ENCODE measurements at regions not wholly inside any gene's neighbourhood (a gene's known extent, or its start where the extent isn't known, plus 50 kb on each side); places are given as distances from the start of the nearest gene placed in this dataset.

- Histone ChIP-seq H3K36me3 (ENCODE audit: control insufficient read depth, insufficient read depth, low read length) (no peaks in the 10 kb centered on the region), H3K4me1 (ENCODE audit: control insufficient read depth, insufficient read depth, low read length) (no peaks in the 10 kb centered on the region), H3K9me3 (replicated peaks; ENCODE audit: control insufficient read depth, low read depth, low read length) (no peaks in the 10 kb centered on the region), H3K27ac (ENCODE audit: low read length) (no peak overlapping the region), H3K27me3 (ENCODE audit: control insufficient read depth, insufficient read depth, low read length) (no peaks in the 10 kb centered on the region), H3K4me3 (ENCODE audit: low read length) (no peak overlapping the region)
- DNase-seq = no peak
These were observed 596.4 kb upstream of the VRK2 start for GRCh38 chr2:57450170-57450569.

DNA sequence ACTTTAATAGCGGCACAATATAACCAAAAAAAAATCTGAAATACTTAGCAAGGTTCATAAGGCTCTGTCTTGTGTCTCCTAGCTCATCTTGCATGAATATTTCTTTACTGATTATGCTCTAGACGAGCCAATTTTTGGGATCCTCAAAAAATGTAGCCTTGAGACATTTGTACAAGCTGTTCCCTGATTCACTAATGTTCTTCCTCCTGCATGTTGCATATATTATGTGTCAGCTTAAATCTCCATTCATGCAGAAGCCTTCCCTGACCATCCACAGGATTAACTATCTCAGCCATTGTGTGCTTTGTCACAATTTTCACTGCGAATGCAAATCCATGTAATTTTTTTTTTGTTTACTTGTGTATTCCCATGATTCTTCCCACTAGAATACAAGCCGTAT lies 594.0 kb upstream of the VRK2 start:
- H3K4me3 ChIP-seq (ENCODE audit: low read length) = no peak overlapping the region
- no CpG with 5 or more reads among the region's 4 CpGs for WGBS (ENCODE audit: insufficient coverage)
- no peak for DNase-seq
- H3K36me3 ChIP-seq (ENCODE audit: control insufficient read depth, insufficient read depth, low read length) = no peaks in the 10 kb centered on the region
- H3K27me3 ChIP-seq (ENCODE audit: control insufficient read depth, insufficient read depth, low read length) = no peaks in the 10 kb centered on the region
- no peaks in the 10 kb centered on the region for H3K4me1 ChIP-seq (ENCODE audit: control insufficient read depth, insufficient read depth, low read length)
- H3K27ac ChIP-seq (ENCODE audit: low read length) = no peak overlapping the region
- H3K9me3 ChIP-seq (replicated peaks; ENCODE audit: control insufficient read depth, low read depth, low read length) = no peaks in the 10 kb centered on the region

GRCh38 chr2:57453945-57454344 lies 592.7 kb upstream of the VRK2 start:
- Histone ChIP-seq H3K4me3 (ENCODE audit: low read length) (no peak overlapping the region), H3K9me3 (replicated peaks; ENCODE audit: control insufficient read depth, low read depth, low read length) (no peaks in the 10 kb centered on the region), H3K36me3 (ENCODE audit: control insufficient read depth, insufficient read depth, low read length) (no peaks in the 10 kb centered on the region), H3K4me1 (ENCODE audit: control insufficient read depth, insufficient read depth, low read length) (no peaks in the 10 kb centered on the region), H3K27ac (ENCODE audit: low read length) (no peak overlapping the region), H3K27me3 (ENCODE audit: control insufficient read depth, insufficient read depth, low read length) (no peaks in the 10 kb centered on the region)
- WGBS (ENCODE audit: insufficient coverage) = 100% methylated on average over 1 of the region's 1 CpG
- no peak for DNase-seq

GRCh38 chr2:57460396-57461276 lies 586.0 kb upstream of the VRK2 start:
- H3K9me3 ChIP-seq (replicated peaks; ENCODE audit: control insufficient read depth, low read depth, low read length) = no peaks in the 10 kb centered on the region
- no peak overlapping the region for H3K27ac ChIP-seq (ENCODE audit: low read length)
- 40% methylated on average over 2 of the region's 2 CpGs for WGBS (ENCODE audit: insufficient coverage)
- H3K4me1 ChIP-seq (ENCODE audit: control insufficient read depth, insufficient read depth, low read length) = no peaks in the 10 kb centered on the region
- H3K4me3 ChIP-seq (ENCODE audit: low read length) = no peak overlapping the region
- no peaks in the 10 kb centered on the region for H3K36me3 ChIP-seq (ENCODE audit: control insufficient read depth, insufficient read depth, low read length)
- no peaks in the 10 kb centered on the region for H3K27me3 ChIP-seq (ENCODE audit: control insufficient read depth, insufficient read depth, low read length)
- no peak for DNase-seq

DNA sequence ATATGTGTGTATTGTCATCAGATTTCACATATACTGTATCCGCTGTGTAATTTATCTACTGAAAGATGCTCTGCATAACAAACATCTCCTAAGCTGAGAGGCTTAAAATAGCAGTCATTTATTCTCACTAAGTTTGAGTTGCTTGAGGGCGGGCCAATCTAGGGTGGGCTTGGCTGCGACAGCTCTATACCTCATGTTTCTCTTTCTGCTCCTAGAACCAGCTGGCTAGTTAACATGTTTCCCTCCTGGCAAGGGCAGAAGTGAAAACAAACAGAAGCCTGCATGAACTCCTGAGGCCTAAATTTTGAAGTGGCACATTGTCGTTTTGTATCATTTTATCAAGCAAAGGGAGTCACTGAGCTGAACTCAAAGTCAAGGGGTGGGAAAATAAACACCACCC lies 585.0 kb upstream of the VRK2 start:
- Histone ChIP-seq H3K9me3 (replicated peaks; ENCODE audit: control insufficient read depth, low read depth, low read length) (no peaks in the 10 kb centered on the region), H3K27me3 (ENCODE audit: control insufficient read depth, insufficient read depth, low read length) (no peaks in the 10 kb centered on the region), H3K36me3 (ENCODE audit: control insufficient read depth, insufficient read depth, low read length) (no peaks in the 10 kb centered on the region), H3K4me1 (ENCODE audit: control insufficient read depth, insufficient read depth, low read length) (no peaks in the 10 kb centered on the region), H3K4me3 (ENCODE audit: low read length) (no peak overlapping the region), H3K27ac (ENCODE audit: low read length) (no peak overlapping the region)
- DNase-seq = no peak
- WGBS (ENCODE audit: insufficient coverage) = 76% methylated on average over 2 of the region's 4 CpGs

GRCh38 chr2:57465067-57465466 lies 581.5 kb upstream of the VRK2 start:
- no peaks in the 10 kb centered on the region for H3K9me3 ChIP-seq (replicated peaks; ENCODE audit: control insufficient read depth, low read depth, low read length)
- no peaks in the 10 kb centered on the region for H3K36me3 ChIP-seq (ENCODE audit: control insufficient read depth, insufficient read depth, low read length)
- H3K4me3 ChIP-seq (ENCODE audit: low read length) = no peak overlapping the region
- no peak for DNase-seq
- no CpG with 5 or more reads among the region's 6 CpGs for WGBS (ENCODE audit: insufficient coverage)
- H3K4me1 ChIP-seq (ENCODE audit: control insufficient read depth, insufficient read depth, low read length) = no peaks in the 10 kb centered on the region
- no peak overlapping the region for H3K27ac ChIP-seq (ENCODE audit: low read length)
- H3K27me3 ChIP-seq (ENCODE audit: control insufficient read depth, insufficient read depth, low read length) = no peaks in the 10 kb centered on the region

DNA sequence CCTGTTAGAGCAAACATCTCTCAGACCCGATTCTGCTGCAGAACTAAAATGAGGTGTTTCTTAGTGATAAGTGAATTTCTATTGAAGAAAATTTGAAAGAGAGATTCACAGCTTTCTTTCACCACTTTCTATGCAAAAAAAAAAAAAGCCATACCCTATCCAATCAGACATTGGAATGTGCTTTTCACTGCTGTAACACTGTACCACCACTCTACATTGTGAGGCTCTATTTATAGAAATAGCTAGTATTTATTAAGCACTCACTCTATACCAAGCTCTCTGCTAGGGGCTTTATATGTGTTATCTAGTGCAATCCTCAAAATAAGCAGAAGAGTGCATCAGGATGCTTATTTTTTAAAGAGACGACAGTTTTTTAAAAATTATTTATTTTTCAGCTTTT lies 580.6 kb upstream of the VRK2 start:
- Histone ChIP-seq H3K27me3 (ENCODE audit: control insufficient read depth, insufficient read depth, low read length) (no peaks in the 10 kb centered on the region), H3K4me3 (ENCODE audit: low read length) (no peak overlapping the region), H3K4me1 (ENCODE audit: control insufficient read depth, insufficient read depth, low read length) (no peaks in the 10 kb centered on the region), H3K9me3 (replicated peaks; ENCODE audit: control insufficient read depth, low read depth, low read length) (no peaks in the 10 kb centered on the region), H3K27ac (ENCODE audit: low read length) (no peak overlapping the region), H3K36me3 (ENCODE audit: control insufficient read depth, insufficient read depth, low read length) (no peaks in the 10 kb centered on the region)
- WGBS (ENCODE audit: insufficient coverage) = no CpG with 5 or more reads among the region's 2 CpGs
- no peak for DNase-seq

DNA sequence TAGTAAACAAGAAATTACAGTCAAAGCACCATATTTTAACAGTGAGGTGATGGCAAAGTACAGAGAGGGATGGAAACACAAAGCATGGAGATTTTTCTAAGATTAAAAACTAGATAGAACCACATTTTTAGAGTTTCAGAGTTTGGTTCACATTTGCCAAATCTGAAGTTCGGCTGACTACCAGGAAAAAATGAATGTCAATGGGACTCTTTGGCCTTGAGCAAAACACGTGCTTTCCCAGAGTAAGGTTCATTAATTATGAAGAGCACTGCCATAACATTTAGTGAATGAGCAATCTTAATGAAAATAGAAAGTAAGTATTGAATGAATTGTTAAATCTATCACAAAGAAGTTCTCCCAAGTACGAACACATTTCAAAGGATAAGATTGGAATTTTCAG lies 571.2 kb upstream of the VRK2 start:
- no peaks in the 10 kb centered on the region for H3K27me3 ChIP-seq (ENCODE audit: control insufficient read depth, insufficient read depth, low read length)
- H3K36me3 ChIP-seq (ENCODE audit: control insufficient read depth, insufficient read depth, low read length) = no peaks in the 10 kb centered on the region
- no CpG with 5 or more reads among the region's 3 CpGs for WGBS (ENCODE audit: insufficient coverage)
- no peak for DNase-seq
- H3K4me3 ChIP-seq (ENCODE audit: low read length) = no peak overlapping the region
- H3K4me1 ChIP-seq (ENCODE audit: control insufficient read depth, insufficient read depth, low read length) = no peaks in the 10 kb centered on the region
- H3K27ac ChIP-seq (ENCODE audit: low read length) = no peak overlapping the region
- H3K9me3 ChIP-seq (replicated peaks; ENCODE audit: control insufficient read depth, low read depth, low read length) = no peaks in the 10 kb centered on the region

GRCh38 chr2:57479981-57480380 lies 566.6 kb upstream of the VRK2 start:
- WGBS (ENCODE audit: insufficient coverage) = no CpG with 5 or more reads among the region's 1 CpG
- H3K27ac ChIP-seq (ENCODE audit: low read length) = no peak overlapping the region
- DNase-seq = no peak

GRCh38 chr2:57488061-57488460 lies 558.5 kb upstream of the VRK2 start:
- H3K36me3 ChIP-seq (ENCODE audit: control insufficient read depth, insufficient read depth, low read length) = no peaks in the 10 kb centered on the region

More at GRCh38 chr2:57479981-57480380, 566.6 kb upstream of the VRK2 start:
- Histone ChIP-seq H3K4me3 (ENCODE audit: low read length) (no peak overlapping the region), H3K36me3 (ENCODE audit: control insufficient read depth, insufficient read depth, low read length) (no peaks in the 10 kb centered on the region), H3K9me3 (replicated peaks; ENCODE audit: control insufficient read depth, low read depth, low read length) (no peaks in the 10 kb centered on the region), H3K27me3 (ENCODE audit: control insufficient read depth, insufficient read depth, low read length) (no peaks in the 10 kb centered on the region), H3K4me1 (ENCODE audit: control insufficient read depth, insufficient read depth, low read length) (no peaks in the 10 kb centered on the region)

GRCh38 chr2:57490741-57491140 lies 555.9 kb upstream of the VRK2 start:
- Histone ChIP-seq H3K27me3 (ENCODE audit: control insufficient read depth, insufficient read depth, low read length) (no peaks in the 10 kb centered on the region), H3K4me1 (ENCODE audit: control insufficient read depth, insufficient read depth, low read length) (no peaks in the 10 kb centered on the region), H3K27ac (ENCODE audit: low read length) (no peak overlapping the region), H3K9me3 (replicated peaks; ENCODE audit: control insufficient read depth, low read depth, low read length) (no peaks in the 10 kb centered on the region), H3K4me3 (ENCODE audit: low read length) (no peak overlapping the region), H3K36me3 (ENCODE audit: control insufficient read depth, insufficient read depth, low read length) (no peaks in the 10 kb centered on the region)
- DNase-seq = no peak
- WGBS (ENCODE audit: insufficient coverage) = 100% methylated on average over 1 of the region's 1 CpG

More at GRCh38 chr2:57488061-57488460, 558.5 kb upstream of the VRK2 start:
- DNase-seq = no peak
- no peak overlapping the region for H3K27ac ChIP-seq (ENCODE audit: low read length)
- no peak overlapping the region for H3K4me3 ChIP-seq (ENCODE audit: low read length)
- H3K27me3 ChIP-seq (ENCODE audit: control insufficient read depth, insufficient read depth, low read length) = no peaks in the 10 kb centered on the region
- H3K9me3 ChIP-seq (replicated peaks; ENCODE audit: control insufficient read depth, low read depth, low read length) = no peaks in the 10 kb centered on the region
- no peaks in the 10 kb centered on the region for H3K4me1 ChIP-seq (ENCODE audit: control insufficient read depth, insufficient read depth, low read length)

Measured in muscle of leg (tissue), 3 donors.